ENCODE measurements at regions not wholly inside any gene's neighbourhood (a gene's known extent, or its start where the extent isn't known, plus 50 kb on each side); places are given as distances from the start of the nearest gene placed in this dataset.

GRCh38 chr10:28384557-28384956 is 81.7 kb upstream of the MPP7 start:
- H3K79me2 ChIP-seq (ENCODE audit: control insufficient read depth, insufficient read depth, low read length) = no peaks in the 10 kb centered on the region
- H2AK5ac ChIP-seq (ENCODE audit: low read length) = no peak overlapping the region
- no peak overlapping the region for H3K4ac ChIP-seq (ENCODE audit: low read depth, low read length)
- no peak overlapping the region for H3K27ac ChIP-seq (ENCODE audit: low read depth, low read length)
- no peak overlapping the region for H2BK5ac ChIP-seq (ENCODE audit: low read length)
- H2BK120ac ChIP-seq (ENCODE audit: low read depth, low read length) = no peak overlapping the region
- no peaks in the 10 kb centered on the region for H3K79me1 ChIP-seq (ENCODE audit: low read length)
- H4K5ac ChIP-seq (ENCODE audit: low read length) = no peak overlapping the region
- no peak overlapping the region for H3K4me3 ChIP-seq (ENCODE audit: low read length)
- DNase-seq = no peak
- no peak overlapping the region for H3K4me2 ChIP-seq (ENCODE audit: low read length)
- no peak overlapping the region for H3K56ac ChIP-seq (ENCODE audit: low read length)
- peaks cover 3% of the 10 kb centered on the region for H3K4me1 ChIP-seq (ENCODE audit: control insufficient read depth, low read depth, low read length)
- H3K23ac ChIP-seq (ENCODE audit: low read length) = no peak overlapping the region
- H3K27me3 ChIP-seq (ENCODE audit: insufficient read depth, low read length, poor library complexity) = no peaks in the 10 kb centered on the region
- WGBS (ENCODE audit: extremely low coverage, insufficient coverage, low lambda C conversion rate) = 100% methylated on average over 1 of the region's 2 CpGs
- no peak overlapping the region for H4K8ac ChIP-seq (ENCODE audit: low read depth, low read length)
- H3K9ac ChIP-seq (ENCODE audit: low read length) = no peak overlapping the region
- H2BK15ac ChIP-seq (replicated peaks; ENCODE audit: low read depth) = no peak overlapping the region
- no peaks in the 10 kb centered on the region for H3K36me3 ChIP-seq (ENCODE audit: control insufficient read depth, insufficient read depth, low read length)
- no peak overlapping the region for H3K18ac ChIP-seq (ENCODE audit: low read length)

GRCh38 chr10:28385748-28386502 is 83.1 kb upstream of the MPP7 start:
- Histone ChIP-seq H3K23ac (ENCODE audit: low read length) (no peak overlapping the region), H2BK120ac (ENCODE audit: low read depth, low read length) (no peak overlapping the region), H3K4me3 (ENCODE audit: low read length) (no peak overlapping the region), H2BK15ac (replicated peaks; ENCODE audit: low read depth) (no peak overlapping the region), H3K36me3 (ENCODE audit: control insufficient read depth, insufficient read depth, low read length) (no peaks in the 10 kb centered on the region), H3K79me1 (ENCODE audit: low read length) (no peaks in the 10 kb centered on the region), H3K4ac (ENCODE audit: low read depth, low read length) (no peak overlapping the region), H3K79me2 (ENCODE audit: control insufficient read depth, insufficient read depth, low read length) (no peaks in the 10 kb centered on the region), H3K27ac (ENCODE audit: low read depth, low read length) (no peak overlapping the region), H2AK5ac (ENCODE audit: low read length) (no peak overlapping the region), H4K8ac (ENCODE audit: low read depth, low read length) (no peak overlapping the region), H3K9ac (ENCODE audit: low read length) (no peak overlapping the region), H2BK5ac (ENCODE audit: low read length) (no peak overlapping the region), H3K4me1 (ENCODE audit: control insufficient read depth, low read depth, low read length) (peaks cover 3% of the 10 kb centered on the region), H4K5ac (ENCODE audit: low read length) (no peak overlapping the region), H3K56ac (ENCODE audit: low read length) (no peak overlapping the region), H3K18ac (ENCODE audit: low read length) (no peak overlapping the region), H3K27me3 (ENCODE audit: insufficient read depth, low read length, poor library complexity) (no peaks in the 10 kb centered on the region), H3K4me2 (ENCODE audit: low read length) (no peak overlapping the region)
- no CpG with 5 or more reads among the region's 6 CpGs for WGBS (ENCODE audit: extremely low coverage, insufficient coverage, low lambda C conversion rate)
- DNase-seq = no peak

- Histone ChIP-seq H3K18ac (ENCODE audit: low read length) (no peak overlapping the region), H3K27ac (ENCODE audit: low read depth, low read length) (no peak overlapping the region), H3K27me3 (ENCODE audit: insufficient read depth, low read length, poor library complexity) (no peaks in the 10 kb centered on the region), H3K79me2 (ENCODE audit: control insufficient read depth, insufficient read depth, low read length) (no peaks in the 10 kb centered on the region), H3K4me1 (ENCODE audit: control insufficient read depth, low read depth, low read length) (peaks cover 3% of the 10 kb centered on the region), H2BK5ac (ENCODE audit: low read length) (no peak overlapping the region), H3K79me1 (ENCODE audit: low read length) (no peaks in the 10 kb centered on the region), H2BK15ac (replicated peaks; ENCODE audit: low read depth) (no peak overlapping the region), H3K36me3 (ENCODE audit: control insufficient read depth, insufficient read depth, low read length) (no peaks in the 10 kb centered on the region), H4K8ac (ENCODE audit: low read depth, low read length) (no peak overlapping the region), H3K4me3 (ENCODE audit: low read length) (no peak overlapping the region), H2AK5ac (ENCODE audit: low read length) (no peak overlapping the region), H3K23ac (ENCODE audit: low read length) (no peak overlapping the region), H3K4ac (ENCODE audit: low read depth, low read length) (no peak overlapping the region), H4K5ac (ENCODE audit: low read length) (no peak overlapping the region), H3K56ac (ENCODE audit: low read length) (no peak overlapping the region), H3K4me2 (ENCODE audit: low read length) (no peak overlapping the region), H3K9ac (ENCODE audit: low read length) (no peak overlapping the region), H2BK120ac (ENCODE audit: low read depth, low read length) (no peak overlapping the region)
- no CpG with 5 or more reads among the region's 4 CpGs for WGBS (ENCODE audit: extremely low coverage, insufficient coverage, low lambda C conversion rate)
- no peak for DNase-seq
Observed at GRCh38 chr10:28386503-28386868, 83.6 kb upstream of the MPP7 start.

GRCh38 chr10:28387140-28387539 is 84.3 kb upstream of the MPP7 start:
- no peak overlapping the region for H4K8ac ChIP-seq (ENCODE audit: low read depth, low read length)
- H3K9ac ChIP-seq (ENCODE audit: low read length) = no peak overlapping the region
- H2AK5ac ChIP-seq (ENCODE audit: low read length) = no peak overlapping the region
- H2BK5ac ChIP-seq (ENCODE audit: low read length) = no peak overlapping the region
- no peaks in the 10 kb centered on the region for H3K27me3 ChIP-seq (ENCODE audit: insufficient read depth, low read length, poor library complexity)
- no CpG with 5 or more reads among the region's 7 CpGs for WGBS (ENCODE audit: extremely low coverage, insufficient coverage, low lambda C conversion rate)
- H2BK120ac ChIP-seq (ENCODE audit: low read depth, low read length) = no peak overlapping the region
- H3K4me1 ChIP-seq (ENCODE audit: control insufficient read depth, low read depth, low read length) = peaks cover 3% of the 10 kb centered on the region
- no peak overlapping the region for H2BK15ac ChIP-seq (replicated peaks; ENCODE audit: low read depth)
- H3K27ac ChIP-seq (ENCODE audit: low read depth, low read length) = no peak overlapping the region
- DNase-seq = no peak
- H3K56ac ChIP-seq (ENCODE audit: low read length) = no peak overlapping the region
- H3K36me3 ChIP-seq (ENCODE audit: control insufficient read depth, insufficient read depth, low read length) = no peaks in the 10 kb centered on the region
- H3K18ac ChIP-seq (ENCODE audit: low read length) = no peak overlapping the region
- H3K79me2 ChIP-seq (ENCODE audit: control insufficient read depth, insufficient read depth, low read length) = no peaks in the 10 kb centered on the region
- no peak overlapping the region for H3K4me3 ChIP-seq (ENCODE audit: low read length)
- no peak overlapping the region for H3K4ac ChIP-seq (ENCODE audit: low read depth, low read length)
- no peak overlapping the region for H3K23ac ChIP-seq (ENCODE audit: low read length)
- H3K79me1 ChIP-seq (ENCODE audit: low read length) = no peaks in the 10 kb centered on the region
- H4K5ac ChIP-seq (ENCODE audit: low read length) = no peak overlapping the region
- no peak overlapping the region for H3K4me2 ChIP-seq (ENCODE audit: low read length)

GRCh38 chr10:28391283-28391682 is 88.4 kb upstream of the MPP7 start:
- H4K8ac ChIP-seq (ENCODE audit: low read depth, low read length) = no peak overlapping the region
- H2BK15ac ChIP-seq (replicated peaks; ENCODE audit: low read depth) = no peak overlapping the region
- H3K4ac ChIP-seq (ENCODE audit: low read depth, low read length) = no peak overlapping the region
- H3K9ac ChIP-seq (ENCODE audit: low read length) = no peak overlapping the region
- H3K4me3 ChIP-seq (ENCODE audit: low read length) = no peak overlapping the region
- no peaks in the 10 kb centered on the region for H3K79me1 ChIP-seq (ENCODE audit: low read length)
- H3K27me3 ChIP-seq (ENCODE audit: insufficient read depth, low read length, poor library complexity) = no peaks in the 10 kb centered on the region
- no peak overlapping the region for H3K27ac ChIP-seq (ENCODE audit: low read depth, low read length)
- H4K5ac ChIP-seq (ENCODE audit: low read length) = no peak overlapping the region
- H3K18ac ChIP-seq (ENCODE audit: low read length) = no peak overlapping the region
- no peak overlapping the region for H3K4me2 ChIP-seq (ENCODE audit: low read length)
- no CpG with 5 or more reads among the region's 5 CpGs for WGBS (ENCODE audit: extremely low coverage, insufficient coverage, low lambda C conversion rate)
- H2BK120ac ChIP-seq (ENCODE audit: low read depth, low read length) = no peak overlapping the region
- no peaks in the 10 kb centered on the region for H3K79me2 ChIP-seq (ENCODE audit: control insufficient read depth, insufficient read depth, low read length)
- H3K56ac ChIP-seq (ENCODE audit: low read length) = no peak overlapping the region
- H2BK5ac ChIP-seq (ENCODE audit: low read length) = no peak overlapping the region
- H2AK5ac ChIP-seq (ENCODE audit: low read length) = no peak overlapping the region
- H3K4me1 ChIP-seq (ENCODE audit: control insufficient read depth, low read depth, low read length) = no peaks in the 10 kb centered on the region
- no peaks in the 10 kb centered on the region for H3K36me3 ChIP-seq (ENCODE audit: control insufficient read depth, insufficient read depth, low read length)
- no peak for DNase-seq
- H3K23ac ChIP-seq (ENCODE audit: low read length) = no peak overlapping the region

- Histone ChIP-seq H3K79me1 (ENCODE audit: low read length) (no peaks in the 10 kb centered on the region), H3K9ac (ENCODE audit: low read length) (no peak overlapping the region), H2BK120ac (ENCODE audit: low read depth, low read length) (no peak overlapping the region), H3K27ac (ENCODE audit: low read depth, low read length) (no peak overlapping the region), H2AK5ac (ENCODE audit: low read length) (no peak overlapping the region), H3K27me3 (ENCODE audit: insufficient read depth, low read length, poor library complexity) (no peaks in the 10 kb centered on the region), H3K4ac (ENCODE audit: low read depth, low read length) (no peak overlapping the region), H2BK5ac (ENCODE audit: low read length) (no peak overlapping the region), H3K23ac (ENCODE audit: low read length) (no peak overlapping the region), H3K4me3 (ENCODE audit: low read length) (no peak overlapping the region), H3K79me2 (ENCODE audit: control insufficient read depth, insufficient read depth, low read length) (no peaks in the 10 kb centered on the region), H4K8ac (ENCODE audit: low read depth, low read length) (no peak overlapping the region), H3K36me3 (ENCODE audit: control insufficient read depth, insufficient read depth, low read length) (no peaks in the 10 kb centered on the region), H3K18ac (ENCODE audit: low read length) (no peak overlapping the region), H3K56ac (ENCODE audit: low read length) (no peak overlapping the region), H2BK15ac (replicated peaks; ENCODE audit: low read depth) (no peak overlapping the region), H3K4me1 (ENCODE audit: control insufficient read depth, low read depth, low read length) (no peaks in the 10 kb centered on the region), H4K5ac (ENCODE audit: low read length) (no peak overlapping the region), H3K4me2 (ENCODE audit: low read length) (no peak overlapping the region)
- DNase-seq = peak; percentile 89
- WGBS (ENCODE audit: extremely low coverage, insufficient coverage, low lambda C conversion rate) = no CpG with 5 or more reads among the region's 8 CpGs
Observed at GRCh38 chr10:28393956-28394568, 91.2 kb upstream of the MPP7 start.

All from mesendoderm (in vitro differentiated cells).